ENCODE measurements at regions not wholly inside any gene's neighbourhood (a gene's known extent, or its start where the extent isn't known, plus 50 kb on each side); places are given as distances from the start of the nearest gene placed in this dataset.
"Not testable (repeated sequence)": the region's sequence is repeated elsewhere in the genome, so short reads cannot be mapped to it uniquely, and the experiment has no call there.

DNA sequence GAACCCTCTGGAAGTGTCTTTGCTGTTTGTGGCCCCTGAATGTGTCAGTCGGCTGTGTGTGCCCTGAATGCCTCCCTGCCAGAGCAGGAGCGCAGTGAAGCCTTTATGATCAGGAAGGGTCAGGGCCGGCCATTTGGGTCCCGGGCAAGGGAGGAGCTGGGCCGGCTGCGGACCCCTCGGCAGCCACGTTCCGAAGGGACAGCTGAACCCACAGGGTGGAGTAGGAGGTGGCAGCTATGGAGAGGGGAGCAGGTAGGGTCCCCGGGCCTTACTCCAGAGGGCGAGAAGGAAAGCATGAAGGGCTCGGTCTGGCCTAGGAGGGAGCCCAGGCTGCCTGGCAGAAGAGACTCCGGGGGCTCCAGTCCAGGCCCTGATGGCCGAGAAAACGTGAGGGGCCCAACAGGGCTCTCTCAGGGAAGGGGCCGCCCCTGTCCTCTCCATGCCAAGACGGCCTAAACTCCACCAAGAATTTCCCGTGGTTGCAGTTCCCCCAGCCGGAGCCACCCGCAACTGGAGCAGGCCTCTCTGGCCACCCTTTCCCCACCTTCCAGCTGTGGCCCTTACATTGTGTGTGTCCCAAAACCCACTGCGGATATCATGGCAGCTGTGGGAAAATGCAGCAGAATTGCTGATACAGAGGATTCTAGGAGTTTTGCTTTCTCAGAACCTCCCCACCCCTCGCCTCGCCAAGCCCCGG, 182.2 kb upstream of the STK26 start:
- Histone ChIP-seq H3K27ac (ENCODE audit: low read depth in 1 of 2, low read length in 2 of 2) (no peak overlapping the region), H3K4me1 (ENCODE audit: control insufficient read depth in 1 of 2, insufficient read depth in 2 of 2, low read length in 2 of 2) (no peaks in the 10 kb centered on the region), H3K27me3 (ENCODE audit: control insufficient read depth in 1 of 2, insufficient read depth in 2 of 2, low read length in 1 of 2) (no peaks in the 10 kb centered on the region), H3K4me3 (ENCODE audit: low read length in 2 of 2) (no peak overlapping the region), H3K36me3 (ENCODE audit: control insufficient read depth in 1 of 2, insufficient read depth in 2 of 2, low read length in 1 of 2) (no peaks in the 10 kb centered on the region), H3K9me3 (ENCODE audit: control insufficient read depth, low read length) (no peaks in the 10 kb centered on the region)
- DNase-seq = no peak
- ATAC-seq (ENCODE audit: low FRiP score) = peak; percentile 62
- WGBS, 2 donors = 57 to 58% methylated on average over 21 to 23 of the region's 24 CpGs
- intact Hi-C loops (cut with DNase I) = loop anchor here (10.0 kb wide), 2 partner anchors 234 to 774 kb away; no protein-coding TSS in a partner anchor

DNA sequence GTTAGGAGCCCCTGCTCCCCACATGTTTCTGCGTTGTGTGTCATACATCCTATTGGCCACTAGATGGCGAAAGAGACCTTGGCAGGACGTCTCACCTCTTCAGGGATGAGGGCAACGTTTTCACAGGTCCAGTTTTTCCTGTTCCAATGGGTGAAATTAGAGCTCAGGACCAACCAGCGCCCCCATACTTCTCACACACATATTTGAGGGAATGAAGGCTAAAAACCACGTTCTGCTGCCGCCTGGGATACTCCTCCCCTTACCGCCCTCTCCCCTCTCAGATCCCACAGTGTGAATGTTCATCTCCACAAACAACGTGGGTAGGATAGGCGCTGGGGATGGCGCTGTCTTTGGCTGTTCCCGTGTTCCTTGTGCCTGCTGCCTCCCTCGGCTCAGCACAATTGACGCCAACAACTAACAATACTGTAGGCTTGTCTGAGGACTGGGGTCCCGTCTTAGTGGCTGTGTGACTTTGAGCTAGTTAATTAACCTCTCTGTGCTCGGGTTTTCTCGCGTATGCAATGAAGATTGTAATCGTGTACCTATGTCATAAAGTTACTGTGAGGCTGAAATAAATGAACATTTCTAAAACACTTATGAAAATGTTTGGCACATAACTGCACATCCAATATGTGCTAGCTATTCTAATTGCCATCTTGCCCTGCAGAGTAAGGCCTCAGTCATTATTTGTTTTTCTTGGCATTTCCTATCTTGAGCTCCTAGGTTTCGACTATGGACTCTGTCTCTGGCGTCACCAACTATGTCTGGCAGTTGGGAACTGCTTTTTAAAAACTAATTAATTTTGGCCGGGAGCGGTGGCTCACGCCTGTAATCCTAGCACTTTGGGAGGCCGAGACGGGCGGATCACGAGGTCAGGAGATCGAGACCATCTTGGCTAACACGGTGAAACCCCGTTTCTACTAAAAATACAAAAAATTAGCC, 181.3 kb upstream of the STK26 start:
- ATAC-seq (ENCODE audit: low FRiP score) (no peak), DNase-seq (no peak)
- 44% methylated on average over 29 to 30 of the region's 31 CpGs for WGBS, 2 donors
- H3K36me3 ChIP-seq (ENCODE audit: control insufficient read depth in 1 of 2, insufficient read depth in 2 of 2, low read length in 1 of 2) = no peaks in the 10 kb centered on the region
- H3K4me3 ChIP-seq (ENCODE audit: low read length in 2 of 2) = no peak overlapping the region
- no peaks in the 10 kb centered on the region for H3K9me3 ChIP-seq (ENCODE audit: control insufficient read depth, low read length)
- intact Hi-C loops (cut with DNase I) = loop anchor here (10.0 kb wide), 2 partner anchors 233 to 773 kb away; no protein-coding TSS in a partner anchor
- H3K27me3 ChIP-seq (ENCODE audit: control insufficient read depth in 1 of 2, insufficient read depth in 2 of 2, low read length in 1 of 2) = no peaks in the 10 kb centered on the region
- no peak overlapping the region for H3K27ac ChIP-seq (ENCODE audit: low read depth in 1 of 2, low read length in 2 of 2)
- H3K4me1 ChIP-seq (ENCODE audit: control insufficient read depth in 1 of 2, insufficient read depth in 2 of 2, low read length in 2 of 2) = no peaks in the 10 kb centered on the region

DNA sequence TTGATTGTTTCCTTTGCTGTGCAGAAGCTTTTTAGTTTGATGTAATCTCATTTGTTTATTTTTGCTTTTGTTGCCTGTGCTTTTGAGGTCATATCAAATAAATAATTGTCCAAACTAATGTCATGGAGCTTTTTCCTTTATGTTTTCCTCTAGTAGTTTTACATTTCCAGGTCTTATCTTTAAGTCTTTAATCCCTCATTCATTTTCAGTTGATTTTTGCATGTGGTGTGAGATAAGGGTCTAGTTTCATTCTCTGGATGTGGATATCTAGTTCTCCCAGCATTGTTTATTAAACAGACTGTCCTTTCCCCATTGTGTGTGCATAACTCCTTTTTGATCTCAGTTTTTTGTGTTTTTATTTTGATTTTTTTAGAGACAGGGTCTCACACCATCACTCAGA, 179.1 kb upstream of the STK26 start:
- Histone ChIP-seq H3K27ac (ENCODE audit: low read depth in 1 of 2, low read length in 2 of 2) (no peak overlapping the region), H3K9me3 (ENCODE audit: control insufficient read depth, low read length) (no peaks in the 10 kb centered on the region), H3K36me3 (ENCODE audit: control insufficient read depth in 1 of 2, insufficient read depth in 2 of 2, low read length in 1 of 2) (no peaks in the 10 kb centered on the region), H3K27me3 (ENCODE audit: control insufficient read depth in 1 of 2, insufficient read depth in 2 of 2, low read length in 1 of 2) (no peaks in the 10 kb centered on the region), H3K4me3 (ENCODE audit: low read length in 2 of 2) (no peak overlapping the region), H3K4me1 (ENCODE audit: control insufficient read depth in 1 of 2, insufficient read depth in 2 of 2, low read length in 2 of 2) (no peaks in the 10 kb centered on the region)
- intact Hi-C loops (cut with DNase I) = loop anchor here (10.0 kb wide), 2 partner anchors 231 to 771 kb away; no protein-coding TSS in a partner anchor
- DNase-seq (no peak), ATAC-seq (ENCODE audit: low FRiP score) (no peak)

DNA sequence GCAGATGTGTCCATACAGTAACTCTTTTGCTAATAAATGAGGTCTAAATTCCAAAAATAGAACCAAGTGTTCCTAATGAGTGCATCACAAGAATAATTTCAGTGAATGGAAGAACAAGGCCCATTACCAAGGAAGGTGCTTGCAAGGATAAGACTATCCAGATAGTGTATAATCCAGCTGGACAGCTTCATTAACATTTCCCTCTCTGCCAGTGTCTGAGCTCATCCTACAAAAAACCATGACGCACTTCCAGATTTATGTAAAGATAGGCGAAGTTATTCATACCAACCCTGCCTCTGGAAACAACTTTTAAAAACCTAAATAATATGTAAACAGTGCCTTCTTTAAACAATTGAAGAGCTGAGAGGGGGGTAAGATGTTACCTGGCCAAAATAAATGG, 177.9 kb upstream of the STK26 start:
- ATAC-seq (ENCODE audit: low FRiP score) (no peak), DNase-seq (no peak)
- Histone ChIP-seq H3K36me3 (ENCODE audit: control insufficient read depth in 1 of 2, insufficient read depth in 2 of 2, low read length in 1 of 2) (no peaks in the 10 kb centered on the region), H3K4me1 (ENCODE audit: control insufficient read depth in 1 of 2, insufficient read depth in 2 of 2, low read length in 2 of 2) (no peaks in the 10 kb centered on the region), H3K4me3 (ENCODE audit: low read length in 2 of 2) (no peak overlapping the region), H3K27me3 (ENCODE audit: control insufficient read depth in 1 of 2, insufficient read depth in 2 of 2, low read length in 1 of 2) (no peaks in the 10 kb centered on the region), H3K9me3 (ENCODE audit: control insufficient read depth, low read length) (no peaks in the 10 kb centered on the region), H3K27ac (ENCODE audit: low read depth in 1 of 2, low read length in 2 of 2) (no peak overlapping the region)
- 67 to 79% methylated on average over 2 of the region's 2 CpGs for WGBS, 2 donors
- intact Hi-C loops (cut with DNase I) = loop anchor here (10.0 kb wide), 2 partner anchors 230 to 770 kb away; no protein-coding TSS in a partner anchor

DNA sequence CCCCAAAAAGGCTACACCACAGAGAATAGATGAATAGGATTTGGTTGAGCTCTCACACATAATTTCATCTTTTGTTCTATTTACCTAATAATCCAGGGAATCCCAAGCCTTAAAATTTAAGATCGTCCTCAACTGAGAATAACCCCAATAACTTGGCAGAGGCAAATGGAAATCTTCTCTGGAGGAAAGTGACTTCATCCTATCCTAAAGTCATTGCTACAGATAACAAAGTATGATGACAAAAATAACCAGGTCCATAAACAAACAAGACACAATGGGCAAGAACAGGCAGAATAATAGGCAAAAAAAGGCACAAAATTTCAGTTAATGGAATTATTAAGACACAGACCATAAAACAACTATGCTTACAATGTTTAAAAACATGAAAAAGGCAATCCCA, 177.3 kb upstream of the STK26 start:
- no peaks in the 10 kb centered on the region for H3K9me3 ChIP-seq (ENCODE audit: control insufficient read depth, low read length)
- no peak for ATAC-seq (ENCODE audit: low FRiP score)
- no peaks in the 10 kb centered on the region for H3K27me3 ChIP-seq (ENCODE audit: control insufficient read depth in 1 of 2, insufficient read depth in 2 of 2, low read length in 1 of 2)
- no peak for DNase-seq
- no peak overlapping the region for H3K27ac ChIP-seq (ENCODE audit: low read depth in 1 of 2, low read length in 2 of 2)
- intact Hi-C loops (cut with DNase I) = loop anchor here (10.0 kb wide), 2 partner anchors 229 to 769 kb away; no protein-coding TSS in a partner anchor
- no peaks in the 10 kb centered on the region for H3K4me1 ChIP-seq (ENCODE audit: control insufficient read depth in 1 of 2, insufficient read depth in 2 of 2, low read length in 2 of 2)
- H3K4me3 ChIP-seq (ENCODE audit: low read length in 2 of 2) = no peak overlapping the region
- 32 to 60% methylated on average over 1 of the region's 1 CpG for WGBS, 2 donors
- H3K36me3 ChIP-seq (ENCODE audit: control insufficient read depth in 1 of 2, insufficient read depth in 2 of 2, low read length in 1 of 2) = no peaks in the 10 kb centered on the region

DNA sequence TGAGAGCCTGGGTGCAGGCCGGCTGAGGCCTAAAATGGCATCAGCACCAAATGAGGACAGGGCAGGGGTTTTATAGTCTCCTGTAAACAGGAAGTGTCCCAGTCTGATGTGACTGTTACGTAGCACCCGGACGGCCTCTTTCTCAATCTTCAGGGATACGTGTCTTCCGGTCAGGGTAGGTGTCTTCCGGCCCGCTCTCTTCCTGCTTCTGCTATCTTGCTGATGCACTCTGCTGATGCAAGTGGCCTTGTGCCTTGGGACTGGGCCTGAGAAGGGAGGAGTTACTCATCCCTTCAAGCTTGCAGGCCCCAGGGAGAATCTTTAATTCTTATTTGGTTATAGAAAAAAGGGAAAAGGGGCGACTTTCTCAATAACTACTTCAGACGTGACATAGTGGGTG, 172.1 kb upstream of the STK26 start:
- DNase-seq; H3K4me1 ChIP-seq (ENCODE audit: control insufficient read depth in 1 of 2, insufficient read depth in 2 of 2, low read length in 2 of 2); H3K27me3 ChIP-seq (ENCODE audit: control insufficient read depth in 1 of 2, insufficient read depth in 2 of 2, low read length in 1 of 2); H3K36me3 ChIP-seq (ENCODE audit: control insufficient read depth in 1 of 2, insufficient read depth in 2 of 2, low read length in 1 of 2); ATAC-seq (ENCODE audit: low FRiP score); H3K4me3 ChIP-seq (ENCODE audit: low read length in 2 of 2); intact Hi-C loops (cut with DNase I); H3K9me3 ChIP-seq (ENCODE audit: control insufficient read depth, low read length); H3K27ac ChIP-seq (ENCODE audit: low read depth in 1 of 2, low read length in 2 of 2): not testable (repeated sequence)
- 86 to 90% methylated on average over 10 of the region's 10 CpGs for WGBS, 2 donors

DNA sequence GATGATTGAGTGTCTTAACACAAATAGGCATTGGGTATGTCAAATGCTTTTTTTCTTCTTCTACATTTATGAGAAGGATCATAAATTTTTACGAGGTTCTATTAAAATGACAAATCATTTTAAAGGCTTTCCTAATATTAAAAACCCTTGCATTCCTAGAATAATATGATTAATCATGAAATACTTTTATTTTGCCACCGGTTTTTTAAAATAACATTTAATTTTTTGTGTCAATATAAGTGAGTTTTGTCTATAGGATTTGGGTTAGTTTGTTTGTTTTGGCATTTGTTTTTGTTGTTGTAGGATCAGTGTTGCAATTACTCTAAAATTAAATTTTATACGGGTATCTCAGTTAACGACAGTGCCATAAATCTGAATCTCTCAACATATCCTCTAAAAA, 169.7 kb upstream of the STK26 start:
- H3K27me3 ChIP-seq (ENCODE audit: control insufficient read depth in 1 of 2, insufficient read depth in 2 of 2, low read length in 1 of 2) = no peaks in the 10 kb centered on the region
- WGBS, 2 donors = 44 to 46% methylated on average over 4 of the region's 4 CpGs
- H3K27ac ChIP-seq (ENCODE audit: low read depth in 1 of 2, low read length in 2 of 2) = no peak overlapping the region
- no peaks in the 10 kb centered on the region for H3K4me1 ChIP-seq (ENCODE audit: control insufficient read depth in 1 of 2, insufficient read depth in 2 of 2, low read length in 2 of 2)
- H3K36me3 ChIP-seq (ENCODE audit: control insufficient read depth in 1 of 2, insufficient read depth in 2 of 2, low read length in 1 of 2) = no peaks in the 10 kb centered on the region
- intact Hi-C loops (cut with DNase I) = no loop called here
- H3K9me3 ChIP-seq (ENCODE audit: control insufficient read depth, low read length) = no peaks in the 10 kb centered on the region
- DNase-seq = no peak
- no peak for ATAC-seq (ENCODE audit: low FRiP score)
- H3K4me3 ChIP-seq (ENCODE audit: low read length in 2 of 2) = no peak overlapping the region

DNA sequence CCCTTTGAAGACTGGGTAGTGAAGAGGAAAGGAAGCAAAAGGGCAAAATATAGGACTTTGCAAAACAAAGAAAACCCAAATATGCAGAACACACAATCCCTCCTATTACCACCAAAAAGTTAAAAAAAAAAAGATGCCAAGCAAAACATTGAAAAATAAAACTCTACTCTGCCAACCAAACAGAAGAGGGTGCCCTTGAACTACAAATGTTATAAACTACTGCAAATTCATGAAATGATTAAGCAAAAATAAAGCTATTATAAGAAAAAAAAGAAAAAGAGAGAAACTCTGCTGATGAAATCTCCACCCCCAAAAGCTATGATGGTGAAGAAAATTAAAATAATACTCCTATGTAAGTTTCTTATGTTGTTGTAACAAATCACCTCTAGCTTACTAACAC, 168.5 kb upstream of the STK26 start:
- Histone ChIP-seq H3K4me3 (ENCODE audit: low read length in 2 of 2) (no peak overlapping the region), H3K4me1 (ENCODE audit: control insufficient read depth in 1 of 2, insufficient read depth in 2 of 2, low read length in 2 of 2) (no peaks in the 10 kb centered on the region), H3K27ac (ENCODE audit: low read depth in 1 of 2, low read length in 2 of 2) (no peak overlapping the region), H3K36me3 (ENCODE audit: control insufficient read depth in 1 of 2, insufficient read depth in 2 of 2, low read length in 1 of 2) (no peaks in the 10 kb centered on the region), H3K9me3 (ENCODE audit: control insufficient read depth, low read length) (no peaks in the 10 kb centered on the region), H3K27me3 (ENCODE audit: control insufficient read depth in 1 of 2, insufficient read depth in 2 of 2, low read length in 1 of 2) (no peaks in the 10 kb centered on the region)
- no peak for ATAC-seq (ENCODE audit: low FRiP score)
- no peak for DNase-seq
- intact Hi-C loops (cut with DNase I) = no loop called here

All from aorta (tissue), 5 donors.